ENCODE measurements at regions not wholly inside any gene's neighbourhood (a gene's known extent, or its start where the extent isn't known, plus 50 kb on each side); places are given as distances from the start of the nearest gene placed in this dataset.

DNA sequence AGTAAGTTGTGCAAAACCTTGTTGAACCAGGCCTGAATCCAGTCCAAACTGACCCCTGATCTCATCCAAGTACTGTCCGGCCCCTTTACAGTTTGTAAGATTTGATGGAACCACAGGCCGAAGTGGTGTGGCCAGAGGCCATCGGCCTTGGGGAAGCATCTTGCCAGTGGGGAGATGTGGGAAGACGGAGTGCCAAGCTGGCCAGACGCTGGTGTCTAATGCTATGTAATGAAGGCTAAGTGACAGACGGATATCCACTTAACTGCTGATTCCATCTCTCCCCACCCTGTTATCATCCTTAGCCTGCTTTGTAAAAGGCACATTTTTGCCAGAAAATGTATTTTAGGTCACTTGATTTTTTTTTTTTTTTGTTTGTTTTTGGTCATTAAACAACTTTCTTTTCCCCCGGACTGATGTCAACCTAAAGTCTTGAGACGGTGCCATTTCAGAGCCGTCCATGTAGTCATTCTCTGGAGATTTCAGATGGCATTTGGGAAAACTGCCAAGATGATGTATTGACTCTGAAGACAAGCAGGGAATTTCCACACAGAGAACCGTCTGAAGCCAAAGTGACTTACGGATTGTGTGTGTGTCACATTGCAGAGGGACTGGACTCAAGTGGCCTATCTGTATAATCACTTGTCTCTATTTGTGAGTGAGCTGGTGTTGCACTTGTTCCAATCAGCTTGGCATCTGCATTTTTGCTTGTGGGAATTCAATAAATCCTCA, 86.5 kb upstream of the MANSC4 start:
- Histone ChIP-seq H3K36me3 (ENCODE audit: control insufficient read depth in 2 of 2, extremely low read depth in 1 of 2, insufficient read depth in 2 of 2, low read length in 2 of 2) (no peaks in the 10 kb centered on the region), H3K9me1 (replicated peaks; ENCODE audit: control insufficient read depth, extremely low read depth, insufficient read depth, low read length) (no peaks in the 10 kb centered on the region), H3K9me3 (replicated peaks; ENCODE audit: control insufficient read depth, insufficient read depth, low read length) (no peaks in the 10 kb centered on the region), H3K79me2 (ENCODE audit: control insufficient read depth, insufficient read depth, low read length) (no peaks in the 10 kb centered on the region), H3K9ac (replicated peaks; ENCODE audit: extremely low read depth, insufficient read depth, low read length) (no peak overlapping the region), H3K4me1 (ENCODE audit: control insufficient read depth, extremely low read depth, insufficient read depth, low read length) (no peaks in the 10 kb centered on the region), H3K4me3 (replicated peaks in 1 of 3; ENCODE audit: insufficient read depth in 1 of 3, low read depth in 1 of 3, low read length in 3 of 3) (no peak overlapping the region), H3K27me3 (ENCODE audit: control insufficient read depth in 2 of 2, insufficient read depth in 2 of 2, low read length in 2 of 2) (no peaks in the 10 kb centered on the region), H3K4me2 (ENCODE audit: insufficient read depth, low read length) (no peak overlapping the region), H4K20me1 (replicated peaks; ENCODE audit: control insufficient read depth, extremely low read depth, insufficient read depth, low read length) (no peaks in the 10 kb centered on the region), H3K27ac (ENCODE audit: insufficient read depth, low read depth, low read length) (no peak overlapping the region), H2AFZ (ENCODE audit: low read depth, low read length) (no peak overlapping the region)
- ChIA-PET CTCF (no interaction called here), POLR2A (no interaction called here)
- FAIRE-seq (no peak), DNase-seq (ENCODE audit: low read depth, low spot score) (no peak)
- TF ChIP-seq CTCF (IDR thresholded peaks at IDR 0.05; ENCODE audit: extremely low read depth in 1 of 2, insufficient read depth in 1 of 2, low read depth in 1 of 2, low read length in 2 of 2) = no peak
- TF ChIP-seq, protein P1, sequence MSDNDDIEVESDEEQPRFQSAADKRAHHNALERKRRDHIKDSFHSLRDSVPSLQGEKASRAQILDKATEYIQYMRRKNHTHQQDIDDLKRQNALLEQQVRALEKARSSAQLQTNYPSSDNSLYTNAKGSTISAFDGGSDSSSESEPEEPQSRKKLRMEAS (IDR thresholded peaks at IDR 0.05; ENCODE audit: insufficient read depth, insufficient read length) = no peak
- no peak for TF ChIP-seq JUN (IDR thresholded peaks at IDR 0.05; ENCODE audit: borderline replicate concordance, insufficient read depth, insufficient read length, low read depth)
- TF ChIP-seq GATA2 (IDR thresholded peaks at IDR 0.05; ENCODE audit: insufficient read depth, insufficient read length, low read depth, low read length) = no peak
- no peak for TF ChIP-seq EZH2 (IDR thresholded peaks at IDR 0.05; ENCODE audit: borderline replicate concordance, low read depth, low read length, severe bottlenecking)
- TF ChIP-seq MYC (IDR thresholded peaks at IDR 0.05; ENCODE audit: low read depth, low read length) = no peak
- TF ChIP-seq FOS (IDR thresholded peaks at IDR 0.05; ENCODE audit: borderline replicate concordance, insufficient read depth, low read length) = no peak
- no peak for TF ChIP-seq POLR2A (IDR thresholded peaks at IDR 0.05; ENCODE audit: low read depth, low read length)
- no peak for TF ChIP-seq POLR2AphosphoS5 (IDR thresholded peaks at IDR 0.05; ENCODE audit: insufficient read depth, low read depth, low read length)
- BruUV-seq (replicated peaks) = no TSS peak
- dilution Hi-C loops (cut with MboI; ENCODE audit: extremely low pct_ligation_motif_present, low sequenced_read_pairs) = no loop called here
- intact Hi-C loops (cut with micrococcal nuclease) = no loop called here

Data from endothelial cell of umbilical vein (primary cell).